ENCODE measurements at regions not wholly inside any gene's neighbourhood (a gene's known extent, or its start where the extent isn't known, plus 50 kb on each side); places are given as distances from the start of the nearest gene placed in this dataset.
A peak's percentile ranks its signal among the peaks of the same experiment; 100 is the strongest.

GRCh38 chr6:156024339-156024738 lies 568.7 kb upstream of the NOX3 start:
- TF ChIP-seq, protein P1, sequence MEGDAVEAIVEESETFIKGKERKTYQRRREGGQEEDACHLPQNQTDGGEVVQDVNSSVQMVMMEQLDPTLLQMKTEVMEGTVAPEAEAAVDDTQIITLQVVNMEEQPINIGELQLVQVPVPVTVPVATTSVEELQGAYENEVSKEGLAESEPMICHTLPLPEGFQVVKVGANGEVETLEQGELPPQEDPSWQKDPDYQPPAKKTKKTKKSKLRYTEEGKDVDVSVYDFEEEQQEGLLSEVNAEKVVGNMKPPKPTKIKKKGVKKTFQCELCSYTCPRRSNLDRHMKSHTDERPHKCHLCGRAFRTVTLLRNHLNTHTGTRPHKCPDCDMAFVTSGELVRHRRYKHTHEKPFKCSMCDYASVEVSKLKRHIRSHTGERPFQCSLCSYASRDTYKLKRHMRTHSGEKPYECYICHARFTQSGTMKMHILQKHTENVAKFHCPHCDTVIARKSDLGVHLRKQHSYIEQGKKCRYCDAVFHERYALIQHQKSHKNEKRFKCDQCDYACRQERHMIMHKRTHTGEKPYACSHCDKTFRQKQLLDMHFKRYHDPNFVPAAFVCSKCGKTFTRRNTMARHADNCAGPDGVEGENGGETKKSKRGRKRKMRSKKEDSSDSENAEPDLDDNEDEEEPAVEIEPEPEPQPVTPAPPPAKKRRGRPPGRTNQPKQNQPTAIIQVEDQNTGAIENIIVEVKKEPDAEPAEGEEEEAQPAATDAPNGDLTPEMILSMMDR (IDR thresholded peaks at IDR 0.05; ENCODE audit: insufficient read depth, low read length, poor library complexity, severe bottlenecking): no peak
- no peak for DNase-seq (ENCODE audit: low read depth)
- Histone ChIP-seq H3K36me3 (ENCODE audit: control insufficient read depth, insufficient read depth, low read length) (no peaks in the 10 kb centered on the region), H3K27me3 (ENCODE audit: control insufficient read depth, insufficient read depth, low read length) (no peaks in the 10 kb centered on the region), H3K4me3 (ENCODE audit: low read depth, low read length) (no peak overlapping the region)

GRCh38 chr6:156021746-156022396 lies 566.2 kb upstream of the NOX3 start:
- no peak overlapping the region for H3K4me3 ChIP-seq (ENCODE audit: low read depth, low read length)
- no peaks in the 10 kb centered on the region for H3K27me3 ChIP-seq (ENCODE audit: control insufficient read depth, insufficient read depth, low read length)
- TF ChIP-seq, protein P1 (IDR thresholded peaks at IDR 0.05; ENCODE audit: insufficient read depth, low read length, poor library complexity, severe bottlenecking): no peak
- H3K36me3 ChIP-seq (ENCODE audit: control insufficient read depth, insufficient read depth, low read length): no peaks in the 10 kb centered on the region
- DNase-seq (ENCODE audit: low read depth): peak; percentile 45

GRCh38 chr6:156017838-156018237 lies 562.2 kb upstream of the NOX3 start:
- Histone ChIP-seq H3K4me3 (ENCODE audit: low read depth, low read length) (no peak overlapping the region), H3K27me3 (ENCODE audit: control insufficient read depth, insufficient read depth, low read length) (no peaks in the 10 kb centered on the region), H3K36me3 (ENCODE audit: control insufficient read depth, insufficient read depth, low read length) (no peaks in the 10 kb centered on the region)
- TF ChIP-seq, protein P1 (IDR thresholded peaks at IDR 0.05; ENCODE audit: insufficient read depth, low read length, poor library complexity, severe bottlenecking): no peak
- no peak for DNase-seq (ENCODE audit: low read depth)

DNA sequence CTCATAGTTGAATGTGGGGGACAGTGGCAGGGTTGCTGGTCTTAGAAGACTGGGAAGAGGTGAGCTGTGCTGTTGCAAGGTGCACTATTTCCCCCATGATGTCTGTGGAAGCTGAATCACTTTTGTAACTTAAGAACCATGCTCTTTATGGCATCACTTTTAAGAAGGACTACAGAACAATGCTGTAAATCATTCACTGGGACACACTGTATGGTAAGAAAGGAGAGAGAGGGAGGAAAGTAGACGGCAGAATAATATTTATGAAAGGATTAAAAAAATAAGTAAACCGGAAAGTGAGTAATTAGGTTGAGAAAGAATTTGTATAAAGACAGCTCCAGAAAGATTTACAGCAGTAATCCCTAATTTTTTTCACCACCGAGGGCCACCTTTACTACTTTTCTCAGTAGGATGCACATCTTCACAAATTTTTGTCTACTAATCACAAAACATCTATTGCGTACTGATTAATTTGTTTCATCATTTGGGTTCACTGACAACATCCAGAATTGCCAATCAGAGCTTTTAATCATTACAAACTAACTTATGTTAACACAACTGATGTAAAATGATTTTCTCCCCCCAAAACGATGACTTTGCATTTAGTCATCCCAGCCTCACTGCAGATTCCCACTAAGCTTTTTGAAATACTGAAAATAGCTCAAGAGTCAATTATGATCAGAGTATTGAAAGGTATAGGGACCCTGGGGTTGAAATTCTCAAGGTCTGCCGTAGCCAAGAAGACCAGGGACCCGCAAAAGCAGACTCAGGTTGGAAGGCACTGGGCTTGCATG lies 560.7 kb upstream of the NOX3 start:
- Histone ChIP-seq H3K4me3 (ENCODE audit: low read depth, low read length) (no peak overlapping the region), H3K36me3 (ENCODE audit: control insufficient read depth, insufficient read depth, low read length) (no peaks in the 10 kb centered on the region), H3K27me3 (ENCODE audit: control insufficient read depth, insufficient read depth, low read length) (no peaks in the 10 kb centered on the region)
- peak; percentile 79 for DNase-seq (ENCODE audit: low read depth)
- TF ChIP-seq, protein P1 (IDR thresholded peaks at IDR 0.05; ENCODE audit: insufficient read depth, low read length, poor library complexity, severe bottlenecking): no peak

GRCh38 chr6:156013155-156013554 lies 557.5 kb upstream of the NOX3 start:
- Histone ChIP-seq H3K36me3 (ENCODE audit: control insufficient read depth, insufficient read depth, low read length) (no peaks in the 10 kb centered on the region), H3K4me3 (ENCODE audit: low read depth, low read length) (no peak overlapping the region), H3K27me3 (ENCODE audit: control insufficient read depth, insufficient read depth, low read length) (no peaks in the 10 kb centered on the region)
- DNase-seq (ENCODE audit: low read depth): peak; percentile 34
- TF ChIP-seq, protein P1 (IDR thresholded peaks at IDR 0.05; ENCODE audit: insufficient read depth, low read length, poor library complexity, severe bottlenecking): no peak
